ENCODE measurements at regions not wholly inside any gene's neighbourhood (a gene's known extent, or its start where the extent isn't known, plus 50 kb on each side); places are given as distances from the start of the nearest gene placed in this dataset.
"Not testable (repeated sequence)": the region's sequence is repeated elsewhere in the genome, so short reads cannot be mapped to it uniquely, and the experiment has no call there.

DNA sequence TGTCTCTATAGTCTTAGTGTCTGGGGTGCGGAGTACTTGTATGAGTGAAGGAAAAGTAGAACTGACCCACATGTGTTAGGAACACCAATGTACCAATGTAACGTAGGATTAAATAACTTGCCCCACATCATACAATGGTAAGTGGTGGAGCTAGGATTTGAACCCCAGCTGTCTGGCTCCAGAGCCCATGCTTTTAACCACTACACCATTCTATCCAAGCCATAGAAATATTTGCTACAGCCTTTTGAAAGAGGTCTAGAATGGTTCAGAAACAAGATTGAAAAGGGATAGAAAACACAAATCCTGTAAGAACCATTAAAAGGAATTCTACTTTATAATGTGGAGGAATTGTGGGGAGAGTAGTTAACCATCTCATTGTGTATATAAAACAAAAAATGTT lies 169.9 kb upstream of the ATP6AP2 start:
- H3K4me3 Mint-ChIP-seq = no peak overlapping the region
- H3K36me3 Mint-ChIP-seq (ENCODE audit: insufficient read depth) = no peaks in the 10 kb centered on the region
- no peaks in the 10 kb centered on the region for H3K9me3 Mint-ChIP-seq
- DNase-seq = no peak
- no peaks in the 10 kb centered on the region for H3K27me3 Mint-ChIP-seq
- no peaks in the 10 kb centered on the region for H3K4me1 Mint-ChIP-seq (ENCODE audit: low read depth in 2 of 2)
- no peak overlapping the region for H3K27ac Mint-ChIP-seq
- no peak for ATAC-seq (replicated peaks)

GRCh38 chrX:40406330-40406859 lies 174.4 kb upstream of the ATP6AP2 start:
- DNase-seq (no peak), ATAC-seq (replicated peaks) (no peak)
- H3K4me1 Mint-ChIP-seq (ENCODE audit: low read depth in 2 of 2) = no peaks in the 10 kb centered on the region

GRCh38 chrX:40405399-40405798 lies 175.4 kb upstream of the ATP6AP2 start:
- DNase-seq (no peak), ATAC-seq (replicated peaks) (no peak)
- Mint-ChIP-seq H3K4me3 (no peak overlapping the region), H3K9me3 (no peaks in the 10 kb centered on the region), H3K27ac (no peak overlapping the region), H3K27me3 (peaks cover 0 to 6% of the 10 kb centered on the region in 2 donors), H3K4me1 (ENCODE audit: low read depth in 2 of 2) (no peaks in the 10 kb centered on the region), H3K36me3 (ENCODE audit: insufficient read depth) (no peaks in the 10 kb centered on the region)

More at GRCh38 chrX:40406330-40406859, 174.4 kb upstream of the ATP6AP2 start:
- no peak overlapping the region for H3K4me3 Mint-ChIP-seq
- no peaks in the 10 kb centered on the region for H3K9me3 Mint-ChIP-seq
- H3K27ac Mint-ChIP-seq = no peak overlapping the region
- no peaks in the 10 kb centered on the region for H3K36me3 Mint-ChIP-seq (ENCODE audit: insufficient read depth)
- H3K27me3 Mint-ChIP-seq = no peaks in the 10 kb centered on the region

GRCh38 chrX:40403757-40404156 lies 177.0 kb upstream of the ATP6AP2 start:
- no peaks in the 10 kb centered on the region for H3K9me3 Mint-ChIP-seq
- H3K27me3 Mint-ChIP-seq = peaks cover 0 to 7% of the 10 kb centered on the region in 2 donors
- H3K36me3 Mint-ChIP-seq (ENCODE audit: insufficient read depth) = no peaks in the 10 kb centered on the region
- no peaks in the 10 kb centered on the region for H3K4me1 Mint-ChIP-seq (ENCODE audit: low read depth in 2 of 2)
- DNase-seq (no peak), ATAC-seq (replicated peaks) (no peak)
- H3K27ac Mint-ChIP-seq = no peak overlapping the region
- no peak overlapping the region for H3K4me3 Mint-ChIP-seq

- no peak overlapping the region for H3K4me3 Mint-ChIP-seq
- DNase-seq = no peak
- H3K36me3 Mint-ChIP-seq (ENCODE audit: insufficient read depth) = no peaks in the 10 kb centered on the region
- H3K27ac Mint-ChIP-seq = no peak overlapping the region
- no peak for ATAC-seq (replicated peaks)
- H3K27me3 Mint-ChIP-seq = peaks cover 0 to 7% of the 10 kb centered on the region in 2 donors
- H3K4me1 Mint-ChIP-seq (ENCODE audit: low read depth in 2 of 2) = no peaks in the 10 kb centered on the region
- no peaks in the 10 kb centered on the region for H3K9me3 Mint-ChIP-seq
Observed at GRCh38 chrX:40402831-40403533, 177.8 kb upstream of the ATP6AP2 start.

GRCh38 chrX:40395102-40395501 lies 185.7 kb upstream of the ATP6AP2 start:
- no peaks in the 10 kb centered on the region for H3K4me1 Mint-ChIP-seq (ENCODE audit: low read depth in 2 of 2)
- no peak overlapping the region for H3K4me3 Mint-ChIP-seq
- no peak overlapping the region for H3K27ac Mint-ChIP-seq
- ATAC-seq (replicated peaks) (no peak), DNase-seq (no peak)
- peaks cover 4% of the 10 kb centered on the region for H3K36me3 Mint-ChIP-seq (ENCODE audit: insufficient read depth)
- no peaks in the 10 kb centered on the region for H3K27me3 Mint-ChIP-seq
- no peaks in the 10 kb centered on the region for H3K9me3 Mint-ChIP-seq

DNA sequence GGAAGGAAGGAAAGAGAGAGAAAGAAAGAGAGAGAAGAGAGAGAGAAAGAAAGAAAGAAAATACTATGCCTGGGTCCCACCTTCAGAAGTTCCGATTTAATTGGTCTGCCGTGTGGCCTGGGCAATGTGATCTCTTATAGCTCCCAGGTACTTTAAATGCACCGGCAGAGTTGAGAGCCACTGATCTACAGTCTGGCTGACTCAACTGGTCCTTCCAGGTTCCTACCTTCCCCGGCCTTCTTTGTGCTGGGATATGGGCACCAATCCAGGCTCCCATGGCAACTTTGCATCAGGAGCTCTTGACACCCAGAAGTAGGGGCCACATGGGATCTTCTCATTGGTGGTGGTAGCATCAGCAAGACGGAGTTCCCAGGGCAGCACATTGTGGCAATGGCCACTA lies 186.5 kb upstream of the ATP6AP2 start:
- no peak overlapping the region for H3K4me3 Mint-ChIP-seq
- no peaks in the 10 kb centered on the region for H3K9me3 Mint-ChIP-seq
- no peak for DNase-seq
- H3K27ac Mint-ChIP-seq = no peak overlapping the region
- H3K4me1 Mint-ChIP-seq (ENCODE audit: low read depth in 2 of 2) = no peaks in the 10 kb centered on the region
- ATAC-seq (replicated peaks) = no peak
- H3K27me3 Mint-ChIP-seq = no peaks in the 10 kb centered on the region
- peaks cover 4% of the 10 kb centered on the region for H3K36me3 Mint-ChIP-seq (ENCODE audit: insufficient read depth)

DNA sequence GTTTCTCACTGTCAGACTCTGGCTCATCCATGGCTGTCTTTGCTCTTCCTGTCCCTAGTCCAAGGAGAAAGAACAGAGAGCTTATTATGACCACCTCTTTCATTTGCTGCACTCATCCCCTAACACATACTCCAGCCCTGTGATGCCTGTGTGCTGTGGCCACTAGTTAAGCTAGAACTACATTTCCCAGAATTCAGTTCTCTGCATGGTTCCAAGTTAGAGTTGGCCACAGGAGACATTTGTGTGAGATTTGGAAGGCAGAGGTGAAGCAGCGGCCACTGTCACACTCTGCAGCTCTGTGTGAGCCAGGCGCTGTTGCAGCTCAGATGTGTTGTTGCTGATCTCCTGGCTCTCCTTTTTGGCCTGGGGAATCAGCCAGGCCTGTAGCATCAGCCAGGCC lies 188.2 kb upstream of the ATP6AP2 start:
- ATAC-seq (replicated peaks) (no peak), DNase-seq (no peak)
- no peaks in the 10 kb centered on the region for H3K9me3 Mint-ChIP-seq
- H3K4me3 Mint-ChIP-seq = no peak overlapping the region
- H3K27me3 Mint-ChIP-seq = no peaks in the 10 kb centered on the region
- no peak overlapping the region for H3K27ac Mint-ChIP-seq
- H3K4me1 Mint-ChIP-seq (ENCODE audit: low read depth in 2 of 2) = no peaks in the 10 kb centered on the region
- H3K36me3 Mint-ChIP-seq (ENCODE audit: insufficient read depth) = peaks cover 4% of the 10 kb centered on the region

- Mint-ChIP-seq H3K36me3 (ENCODE audit: insufficient read depth) (peaks cover 4% of the 10 kb centered on the region), H3K27ac (no peak overlapping the region), H3K9me3 (no peaks in the 10 kb centered on the region), H3K4me3 (no peak overlapping the region), H3K4me1 (ENCODE audit: low read depth in 2 of 2) (no peaks in the 10 kb centered on the region), H3K27me3 (no peaks in the 10 kb centered on the region)
- DNase-seq = no peak
- no peak for ATAC-seq (replicated peaks)
Observed at GRCh38 chrX:40391662-40392061, 189.1 kb upstream of the ATP6AP2 start.

DNA sequence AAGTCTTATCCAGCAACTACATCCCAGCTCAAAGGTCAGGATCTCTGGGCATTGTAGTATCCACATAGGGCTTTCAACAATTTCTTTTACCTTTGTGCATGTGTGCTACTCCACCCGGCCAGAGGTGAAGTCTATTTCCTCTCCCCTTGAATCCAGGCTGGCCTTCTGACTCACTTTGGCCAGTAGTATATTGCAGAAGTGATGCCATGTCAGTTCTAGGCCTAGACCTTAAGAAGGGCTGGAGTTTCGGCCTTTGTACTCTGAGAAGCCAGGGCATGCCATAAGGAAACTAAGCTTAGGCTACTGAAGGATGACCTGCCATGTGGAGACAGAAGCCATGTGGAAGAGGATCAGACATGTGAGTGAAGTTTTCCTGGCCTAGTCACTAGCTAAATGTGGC lies 191.2 kb upstream of the ATP6AP2 start:
- no peak overlapping the region for H3K27ac Mint-ChIP-seq
- H3K36me3 Mint-ChIP-seq (ENCODE audit: insufficient read depth) = peaks cover 4% of the 10 kb centered on the region
- no peaks in the 10 kb centered on the region for H3K27me3 Mint-ChIP-seq
- H3K9me3 Mint-ChIP-seq = no peaks in the 10 kb centered on the region
- ATAC-seq (replicated peaks) = no peak
- H3K4me1 Mint-ChIP-seq (ENCODE audit: low read depth in 2 of 2) = no peaks in the 10 kb centered on the region
- no peak overlapping the region for H3K4me3 Mint-ChIP-seq
- DNase-seq = no peak

- Mint-ChIP-seq H3K36me3 (ENCODE audit: insufficient read depth) (no peaks in the 10 kb centered on the region), H3K4me3 (no peak overlapping the region), H3K27me3 (no peaks in the 10 kb centered on the region), H3K4me1 (ENCODE audit: low read depth in 2 of 2) (no peaks in the 10 kb centered on the region), H3K9me3 (no peaks in the 10 kb centered on the region), H3K27ac (no peak overlapping the region)
- ATAC-seq (replicated peaks) (no peak), DNase-seq (no peak)
Observed at GRCh38 chrX:40388441-40388840, 192.3 kb upstream of the ATP6AP2 start.

GRCh38 chrX:40387869-40388268 lies 192.9 kb upstream of the ATP6AP2 start:
- not testable (repeated sequence) for H3K9me3 Mint-ChIP-seq; H3K4me1 Mint-ChIP-seq (ENCODE audit: low read depth in 2 of 2); H3K36me3 Mint-ChIP-seq (ENCODE audit: insufficient read depth); H3K27ac Mint-ChIP-seq; DNase-seq; H3K27me3 Mint-ChIP-seq; H3K4me3 Mint-ChIP-seq; ATAC-seq (replicated peaks)

- H3K9me3 Mint-ChIP-seq; H3K4me3 Mint-ChIP-seq; H3K36me3 Mint-ChIP-seq (ENCODE audit: insufficient read depth); DNase-seq; ATAC-seq (replicated peaks); H3K27me3 Mint-ChIP-seq; H3K27ac Mint-ChIP-seq; H3K4me1 Mint-ChIP-seq (ENCODE audit: low read depth in 2 of 2): not testable (repeated sequence)
Observed at GRCh38 chrX:40387311-40387710, 193.5 kb upstream of the ATP6AP2 start.

GRCh38 chrX:40385682-40386081 lies 195.1 kb upstream of the ATP6AP2 start:
- Mint-ChIP-seq H3K4me3 (no peak overlapping the region), H3K27ac (no peak overlapping the region)

More at GRCh38 chrX:40385682-40386081, 195.1 kb upstream of the ATP6AP2 start:
- Mint-ChIP-seq H3K27me3 (no peaks in the 10 kb centered on the region), H3K36me3 (ENCODE audit: insufficient read depth) (no peaks in the 10 kb centered on the region), H3K9me3 (no peaks in the 10 kb centered on the region), H3K4me1 (ENCODE audit: low read depth in 2 of 2) (no peaks in the 10 kb centered on the region)
- no peak for ATAC-seq (replicated peaks)
- DNase-seq = no peak

Data from effector memory CD8-positive, alpha-beta T cell (primary cell).